ENCODE measurements at regions not wholly inside any gene's neighbourhood (a gene's known extent, or its start where the extent isn't known, plus 50 kb on each side); places are given as distances from the start of the nearest gene placed in this dataset.

GRCh38 chr1:194378517-194378916 is 1192.1 kb upstream of the B3GALT2 start:
- H3K9ac ChIP-seq (replicated peaks; ENCODE audit: extremely low read depth, insufficient read depth, low read length), result no peak overlapping the region
- FAIRE-seq (no peak), DNase-seq (ENCODE audit: low read depth, low spot score) (no peak)
- ChIA-PET CTCF (no interaction called here), POLR2A (no interaction called here)
- no peaks in the 10 kb centered on the region for H3K9me1 ChIP-seq (replicated peaks; ENCODE audit: control insufficient read depth, extremely low read depth, insufficient read depth, low read length)
- TF ChIP-seq FOS (IDR thresholded peaks at IDR 0.05; ENCODE audit: borderline replicate concordance, insufficient read depth, low read length), result no peak
- no peak for TF ChIP-seq EZH2 (IDR thresholded peaks at IDR 0.05; ENCODE audit: borderline replicate concordance, low read depth, low read length, severe bottlenecking)
- TF ChIP-seq POLR2A (IDR thresholded peaks at IDR 0.05; ENCODE audit: low read depth, low read length), result no peak
- no peak for TF ChIP-seq CTCF (IDR thresholded peaks at IDR 0.05; ENCODE audit: extremely low read depth in 1 of 2, insufficient read depth in 1 of 2, low read depth in 1 of 2, low read length in 2 of 2)
- TF ChIP-seq, protein P1, sequence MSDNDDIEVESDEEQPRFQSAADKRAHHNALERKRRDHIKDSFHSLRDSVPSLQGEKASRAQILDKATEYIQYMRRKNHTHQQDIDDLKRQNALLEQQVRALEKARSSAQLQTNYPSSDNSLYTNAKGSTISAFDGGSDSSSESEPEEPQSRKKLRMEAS (IDR thresholded peaks at IDR 0.05; ENCODE audit: insufficient read depth, insufficient read length), result no peak
- TF ChIP-seq MYC (IDR thresholded peaks at IDR 0.05; ENCODE audit: low read depth, low read length), result no peak
- TF ChIP-seq POLR2AphosphoS5 (IDR thresholded peaks at IDR 0.05; ENCODE audit: insufficient read depth, low read depth, low read length), result no peak
- no peak for TF ChIP-seq GATA2 (IDR thresholded peaks at IDR 0.05; ENCODE audit: insufficient read depth, insufficient read length, low read depth, low read length)
- no peak for TF ChIP-seq JUN (IDR thresholded peaks at IDR 0.05; ENCODE audit: borderline replicate concordance, insufficient read depth, insufficient read length, low read depth)
- dilution Hi-C loops (cut with MboI; ENCODE audit: extremely low pct_ligation_motif_present, low sequenced_read_pairs) (no loop called here), intact Hi-C loops (cut with micrococcal nuclease) (no loop called here)
- H3K4me1 ChIP-seq (ENCODE audit: control insufficient read depth, extremely low read depth, insufficient read depth, low read length), result no peaks in the 10 kb centered on the region
- no peaks in the 10 kb centered on the region for H3K9me3 ChIP-seq (replicated peaks; ENCODE audit: control insufficient read depth, insufficient read depth, low read length)
- H2AFZ ChIP-seq (ENCODE audit: low read depth, low read length), result no peak overlapping the region
- no peaks in the 10 kb centered on the region for H3K27me3 ChIP-seq (ENCODE audit: control insufficient read depth in 2 of 2, insufficient read depth in 2 of 2, low read length in 2 of 2)
- H4K20me1 ChIP-seq (replicated peaks; ENCODE audit: control insufficient read depth, extremely low read depth, insufficient read depth, low read length), result no peaks in the 10 kb centered on the region
- no peak overlapping the region for H3K4me3 ChIP-seq (replicated peaks in 1 of 3; ENCODE audit: insufficient read depth in 1 of 3, low read depth in 1 of 3, low read length in 3 of 3)
- no peak overlapping the region for H3K4me2 ChIP-seq (ENCODE audit: insufficient read depth, low read length)
- H3K36me3 ChIP-seq (ENCODE audit: control insufficient read depth in 2 of 2, extremely low read depth in 1 of 2, insufficient read depth in 2 of 2, low read length in 2 of 2), result no peaks in the 10 kb centered on the region
- H3K27ac ChIP-seq (ENCODE audit: insufficient read depth, low read depth, low read length), result no peak overlapping the region
- no TSS peak for BruUV-seq (replicated peaks)
- H3K79me2 ChIP-seq (ENCODE audit: control insufficient read depth, insufficient read depth, low read length), result no peaks in the 10 kb centered on the region
